ENCODE measurements at regions not wholly inside any gene's neighbourhood (a gene's known extent, or its start where the extent isn't known, plus 50 kb on each side); places are given as distances from the start of the nearest gene placed in this dataset.

DNA sequence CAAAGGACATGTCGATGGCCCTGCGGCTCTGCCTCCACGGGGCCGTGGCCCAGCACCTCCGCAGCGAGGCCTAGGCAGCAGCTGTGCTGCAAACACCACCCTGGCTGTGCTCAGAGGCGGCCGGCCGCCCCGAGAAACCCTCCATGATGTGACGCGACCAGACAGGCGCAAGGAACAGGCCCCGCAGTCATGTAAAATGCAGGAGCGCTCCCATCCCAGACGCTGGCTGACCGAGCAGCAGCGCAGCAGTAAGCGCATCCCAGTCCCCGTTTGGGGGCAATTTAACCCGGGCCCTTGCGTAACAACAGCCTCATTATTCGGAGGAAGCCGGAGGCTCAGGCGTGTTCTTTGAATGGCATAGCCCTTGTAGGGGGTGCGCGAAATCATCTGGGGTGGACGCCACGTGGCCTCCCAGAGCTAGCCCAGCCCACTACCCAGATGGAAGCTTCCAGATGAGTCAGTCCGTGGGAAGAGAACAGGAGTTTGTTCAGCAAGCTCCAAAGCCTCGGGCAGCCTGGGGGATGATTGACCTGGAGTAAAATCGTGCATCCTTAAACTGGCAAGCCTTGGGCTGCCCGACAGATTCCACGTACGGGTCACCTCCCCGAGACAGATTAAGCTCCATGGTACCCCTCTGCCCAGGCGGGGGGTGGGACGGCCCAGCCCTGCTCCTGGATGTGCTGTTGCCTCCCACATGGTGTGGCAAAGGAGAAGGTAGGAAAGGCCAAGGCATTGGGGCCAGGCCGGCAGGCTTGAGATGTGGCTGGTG is 124.0 kb downstream of the HMX1 start:
- peaks cover 0 to 6% (median 3%) of the 10 kb centered on the region in 3 donors for H3K27me3 ChIP-seq (ENCODE audit: control insufficient read depth in 3 of 3, insufficient read depth in 3 of 3, low read length in 2 of 3)
- ATAC-seq (ENCODE audit: insufficient read depth, low FRiP score) (no peak), DNase-seq (no peak)
- H3K27ac ChIP-seq (ENCODE audit: low read depth in 1 of 2, low read length in 1 of 2) = no peak overlapping the region
- WGBS, 2 donors = 83 to 86% methylated on average over 39 of the region's 39 CpGs
- H3K4me1 ChIP-seq (ENCODE audit: control insufficient read depth in 5 of 5, insufficient read depth in 5 of 5, low read length in 5 of 5) = no peaks in the 10 kb centered on the region
- H3K9me3 ChIP-seq (ENCODE audit: control insufficient read depth in 4 of 4, insufficient read depth in 3 of 4, low read length in 3 of 4) = peaks cover 0 to 7% (median 0%) of the 10 kb centered on the region in 4 donors
- no peaks in the 10 kb centered on the region for H3K36me3 ChIP-seq (ENCODE audit: control insufficient read depth in 4 of 4, insufficient read depth in 4 of 4, low read length in 4 of 4)
- TF ChIP-seq, protein P1, sequence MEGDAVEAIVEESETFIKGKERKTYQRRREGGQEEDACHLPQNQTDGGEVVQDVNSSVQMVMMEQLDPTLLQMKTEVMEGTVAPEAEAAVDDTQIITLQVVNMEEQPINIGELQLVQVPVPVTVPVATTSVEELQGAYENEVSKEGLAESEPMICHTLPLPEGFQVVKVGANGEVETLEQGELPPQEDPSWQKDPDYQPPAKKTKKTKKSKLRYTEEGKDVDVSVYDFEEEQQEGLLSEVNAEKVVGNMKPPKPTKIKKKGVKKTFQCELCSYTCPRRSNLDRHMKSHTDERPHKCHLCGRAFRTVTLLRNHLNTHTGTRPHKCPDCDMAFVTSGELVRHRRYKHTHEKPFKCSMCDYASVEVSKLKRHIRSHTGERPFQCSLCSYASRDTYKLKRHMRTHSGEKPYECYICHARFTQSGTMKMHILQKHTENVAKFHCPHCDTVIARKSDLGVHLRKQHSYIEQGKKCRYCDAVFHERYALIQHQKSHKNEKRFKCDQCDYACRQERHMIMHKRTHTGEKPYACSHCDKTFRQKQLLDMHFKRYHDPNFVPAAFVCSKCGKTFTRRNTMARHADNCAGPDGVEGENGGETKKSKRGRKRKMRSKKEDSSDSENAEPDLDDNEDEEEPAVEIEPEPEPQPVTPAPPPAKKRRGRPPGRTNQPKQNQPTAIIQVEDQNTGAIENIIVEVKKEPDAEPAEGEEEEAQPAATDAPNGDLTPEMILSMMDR (IDR thresholded peaks at IDR 0.05; ENCODE audit: control extremely low read depth, extremely low read depth) = no peak
- no peak overlapping the region for H3K4me3 ChIP-seq
- no peak overlapping the region for H3K9ac ChIP-seq (ENCODE audit: insufficient read depth in 1 of 2, low read length in 2 of 2)

DNA sequence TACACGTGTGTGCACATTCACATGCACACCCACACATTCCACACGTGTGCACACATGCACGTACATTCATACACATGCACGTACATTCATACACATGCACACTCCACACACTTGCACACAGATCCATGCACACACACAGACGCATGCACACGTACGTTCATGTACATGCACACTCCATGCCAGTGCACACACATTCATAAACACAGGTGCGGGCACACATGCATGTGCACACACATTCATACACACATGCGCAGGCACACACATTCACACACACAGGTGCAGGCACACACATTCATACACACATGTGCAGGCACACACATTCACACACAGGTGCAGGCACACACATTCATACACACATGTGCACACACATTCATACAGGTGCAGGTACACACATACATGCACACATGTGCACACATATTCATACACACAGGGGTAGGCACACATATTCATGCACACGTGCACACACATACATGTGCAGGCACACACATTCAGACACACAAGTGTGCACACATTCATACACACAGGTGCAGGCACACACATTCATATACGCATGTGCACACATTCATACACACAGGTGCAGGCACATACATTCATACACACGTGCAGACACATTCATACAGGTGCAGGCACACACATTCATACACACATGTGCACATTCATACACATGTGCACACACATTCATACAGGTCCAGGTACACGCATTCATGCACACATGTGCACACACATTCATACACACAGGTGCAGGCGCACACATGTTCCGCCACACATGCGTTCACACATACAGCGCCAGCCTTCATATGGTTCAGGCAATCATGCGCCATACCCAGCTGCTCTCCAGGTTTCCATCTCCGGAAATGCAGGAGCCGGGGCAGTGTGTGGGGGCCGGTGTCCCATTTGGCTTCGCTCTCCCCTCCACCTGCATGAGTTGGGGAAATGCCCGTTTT is 124.8 kb downstream of the HMX1 start:
- DNase-seq = no peak
- WGBS, 2 donors = 94 to 95% methylated on average over 23 of the region's 23 CpGs

DNA sequence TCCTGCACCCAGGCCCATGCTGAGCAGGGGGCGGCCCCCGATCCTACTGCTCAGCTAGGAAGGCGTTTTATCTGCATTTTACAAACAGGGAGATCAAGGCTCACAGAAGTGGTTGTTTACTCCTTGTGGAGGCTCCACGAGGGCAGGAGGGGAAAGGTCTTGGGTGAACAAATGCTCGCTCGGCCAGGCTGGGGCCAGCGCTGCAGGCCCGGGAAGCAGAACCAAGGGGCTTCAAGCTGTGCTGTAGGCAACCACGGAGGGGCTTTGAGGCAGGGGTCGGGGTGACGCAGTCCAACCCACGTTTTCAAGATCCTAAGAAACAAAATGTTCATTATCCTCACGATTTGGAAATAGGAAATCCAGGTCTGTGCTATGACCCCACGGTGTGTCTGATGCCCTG is 125.8 kb downstream of the HMX1 start:
- H3K27me3 ChIP-seq (ENCODE audit: control insufficient read depth in 3 of 3, insufficient read depth in 3 of 3, low read length in 2 of 3) = peaks cover 0 to 6% (median 3%) of the 10 kb centered on the region in 3 donors
- no peak for ATAC-seq (ENCODE audit: insufficient read depth, low FRiP score)
- H3K36me3 ChIP-seq (ENCODE audit: control insufficient read depth in 4 of 4, insufficient read depth in 4 of 4, low read length in 4 of 4) = no peaks in the 10 kb centered on the region
- H3K9ac ChIP-seq (ENCODE audit: insufficient read depth in 1 of 2, low read length in 2 of 2) = no peak overlapping the region
- no peak overlapping the region for H3K4me3 ChIP-seq
- TF ChIP-seq, protein P1 (IDR thresholded peaks at IDR 0.05; ENCODE audit: control extremely low read depth, extremely low read depth) = no peak
- H3K4me1 ChIP-seq (ENCODE audit: control insufficient read depth in 5 of 5, insufficient read depth in 5 of 5, low read length in 5 of 5) = no peaks in the 10 kb centered on the region
- H3K27ac ChIP-seq (ENCODE audit: low read depth in 1 of 2, low read length in 1 of 2) = no peak overlapping the region
- DNase-seq = no peak
- 56 to 67% methylated on average over 14 of the region's 14 CpGs for WGBS, 2 donors
- H3K9me3 ChIP-seq (ENCODE audit: control insufficient read depth in 4 of 4, insufficient read depth in 3 of 4, low read length in 3 of 4) = peaks cover 0 to 7% (median 0%) of the 10 kb centered on the region in 4 donors

More for the DNA sequence above, 124.8 kb downstream of the HMX1 start:
- H3K36me3 ChIP-seq (ENCODE audit: control insufficient read depth in 4 of 4, insufficient read depth in 4 of 4, low read length in 4 of 4) = no peaks in the 10 kb centered on the region
- H3K4me1 ChIP-seq (ENCODE audit: control insufficient read depth in 5 of 5, insufficient read depth in 5 of 5, low read length in 5 of 5) = no peaks in the 10 kb centered on the region
- no peak overlapping the region for H3K4me3 ChIP-seq
- TF ChIP-seq, protein P1 (IDR thresholded peaks at IDR 0.05; ENCODE audit: control extremely low read depth, extremely low read depth) = no peak
- no peak overlapping the region for H3K9ac ChIP-seq (ENCODE audit: insufficient read depth in 1 of 2, low read length in 2 of 2)
- peaks cover 0 to 6% (median 3%) of the 10 kb centered on the region in 3 donors for H3K27me3 ChIP-seq (ENCODE audit: control insufficient read depth in 3 of 3, insufficient read depth in 3 of 3, low read length in 2 of 3)
- no peak overlapping the region for H3K27ac ChIP-seq (ENCODE audit: low read depth in 1 of 2, low read length in 1 of 2)
- no peak for ATAC-seq (ENCODE audit: insufficient read depth, low FRiP score)
- H3K9me3 ChIP-seq (ENCODE audit: control insufficient read depth in 4 of 4, insufficient read depth in 3 of 4, low read length in 3 of 4) = peaks cover 0 to 7% (median 0%) of the 10 kb centered on the region in 4 donors

All from lung (tissue), 11 donors.